Subcutaneous abdominal adipose tissue (tissue), 5 donors: ENCODE measurements at regions not wholly inside any gene's neighbourhood (a gene's known extent, or its start where the extent isn't known, plus 50 kb on each side); places are given as distances from the start of the nearest gene placed in this dataset.

Source experiments
- H3K27ac ChIP-seq: one replicate; pipeline ENCODE4 v1.7.0; 2013; ENCODE audit warnings: low read depth, mild to moderate bottlenecking, inconsistent platforms, low read length, moderate library complexity
- H3K27me3 ChIP-seq, 5 donors: one replicate each; pipeline ENCODE4 v1.7.0; 2013; ENCODE audit warnings: low read length in 5 of 5, inconsistent platforms in 1 of 5; ENCODE audit not compliant: control insufficient read depth in 5 of 5, insufficient read depth in 4 of 5
- H3K36me3 ChIP-seq, 5 donors: one replicate each; pipeline ENCODE4 v1.7.0; 2013; ENCODE audit warnings: low read length in 5 of 5; ENCODE audit not compliant: control insufficient read depth in 5 of 5, insufficient read depth in 5 of 5
- H3K4me1 ChIP-seq, 5 donors: one replicate each; pipeline ENCODE4 v1.7.0; 2013; ENCODE audit warnings: low read length in 5 of 5, mild to moderate bottlenecking in 3 of 5, moderate library complexity in 1 of 5; ENCODE audit not compliant: control insufficient read depth in 5 of 5, insufficient read depth in 5 of 5
- H3K4me3 ChIP-seq, 5 donors: one replicate each; pipeline ENCODE4 v1.7.0; 2013; ENCODE audit warnings: low read length in 5 of 5, low read depth in 1 of 5
- H3K9ac ChIP-seq, 5 donors: one replicate each; pipeline ENCODE4 v1.7.0; 2013; ENCODE audit warnings: low read length in 5 of 5, mild to moderate bottlenecking in 4 of 5, moderate library complexity in 3 of 5
- H3K9me3 ChIP-seq, 5 donors: one replicate each; pipeline ENCODE4 v1.7.0; 2013; ENCODE audit warnings: low read length in 5 of 5; ENCODE audit not compliant: control insufficient read depth in 5 of 5
- donor health status: healthy.
- donor health status: healthy.
- donor health status: healthy.
- donor health status: healthy.
- donor health status: healthy.

- no peaks in the 10 kb centered on the region for H3K4me1 ChIP-seq
- H3K9ac ChIP-seq = no peak overlapping the region
- H3K4me3 ChIP-seq = no peak overlapping the region
- H3K27me3 ChIP-seq = no peaks in the 10 kb centered on the region
- H3K27ac ChIP-seq = no peak overlapping the region
- peaks cover 0 to 8% (median 0%) of the 10 kb centered on the region in 5 donors for H3K9me3 ChIP-seq
- no peaks in the 10 kb centered on the region for H3K36me3 ChIP-seq
Observed at GRCh38 chr12:91672130-91672529, 473.5 kb downstream of the BTG1 start.

GRCh38 chr12:91667694-91668093 is 478.0 kb downstream of the BTG1 start:
- H3K36me3 ChIP-seq = no peaks in the 10 kb centered on the region
- no peak overlapping the region for H3K4me3 ChIP-seq
- no peak overlapping the region for H3K27ac ChIP-seq
- peaks cover 0 to 8% (median 0%) of the 10 kb centered on the region in 5 donors for H3K9me3 ChIP-seq
- peaks cover 0 to 11% (median 0%) of the 10 kb centered on the region in 5 donors for H3K4me1 ChIP-seq
- no peak overlapping the region for H3K9ac ChIP-seq
- H3K27me3 ChIP-seq = no peaks in the 10 kb centered on the region

- H3K9ac ChIP-seq = no peak overlapping the region
- peaks cover 0 to 11% (median 0%) of the 10 kb centered on the region in 5 donors for H3K4me1 ChIP-seq
- no peak overlapping the region for H3K4me3 ChIP-seq
- no peaks in the 10 kb centered on the region for H3K27me3 ChIP-seq
- H3K27ac ChIP-seq = no peak overlapping the region
- H3K9me3 ChIP-seq = peaks cover 0 to 2% (median 0%) of the 10 kb centered on the region in 5 donors
- no peaks in the 10 kb centered on the region for H3K36me3 ChIP-seq
Observed at GRCh38 chr12:91663744-91664143, 481.1 kb upstream of the DCN start.

- H3K9me3 ChIP-seq = no peaks in the 10 kb centered on the region
- no peak overlapping the region for H3K27ac ChIP-seq
- H3K4me1 ChIP-seq = peaks cover 0 to 11% (median 0%) of the 10 kb centered on the region in 5 donors
- no peaks in the 10 kb centered on the region for H3K27me3 ChIP-seq
- H3K4me3 ChIP-seq = no peak overlapping the region
- no peaks in the 10 kb centered on the region for H3K36me3 ChIP-seq
- H3K9ac ChIP-seq = no peak overlapping the region
Observed at GRCh38 chr12:91663310-91663709, 480.7 kb upstream of the DCN start.

GRCh38 chr12:91662021-91662420 is 479.4 kb upstream of the DCN start:
- H3K4me1 ChIP-seq = peaks cover 0 to 11% (median 0%) of the 10 kb centered on the region in 5 donors
- H3K9ac ChIP-seq = no peak overlapping the region
- H3K9me3 ChIP-seq = no peaks in the 10 kb centered on the region
- no peaks in the 10 kb centered on the region for H3K36me3 ChIP-seq
- no peak overlapping the region for H3K27ac ChIP-seq
- no peaks in the 10 kb centered on the region for H3K27me3 ChIP-seq
- no peak overlapping the region for H3K4me3 ChIP-seq

GRCh38 chr12:91657032-91657431 is 474.4 kb upstream of the DCN start:
- no peak overlapping the region for H3K4me3 ChIP-seq
- H3K27ac ChIP-seq = no peak overlapping the region
- H3K36me3 ChIP-seq = no peaks in the 10 kb centered on the region
- no peaks in the 10 kb centered on the region for H3K9me3 ChIP-seq
- no peaks in the 10 kb centered on the region for H3K4me1 ChIP-seq
- H3K27me3 ChIP-seq = no peaks in the 10 kb centered on the region
- H3K9ac ChIP-seq = no peak overlapping the region

- H3K27me3 ChIP-seq = no peaks in the 10 kb centered on the region
- no peaks in the 10 kb centered on the region for H3K4me1 ChIP-seq
- no peaks in the 10 kb centered on the region for H3K36me3 ChIP-seq
- H3K27ac ChIP-seq = no peak overlapping the region
- H3K4me3 ChIP-seq = no peak overlapping the region
- peaks cover 0 to 2% (median 0%) of the 10 kb centered on the region in 5 donors for H3K9me3 ChIP-seq
- H3K9ac ChIP-seq = no peak overlapping the region
Observed at GRCh38 chr12:91655966-91656365, 473.3 kb upstream of the DCN start.

- no peaks in the 10 kb centered on the region for H3K36me3 ChIP-seq
- H3K9ac ChIP-seq = no peak overlapping the region
- no peaks in the 10 kb centered on the region for H3K27me3 ChIP-seq
- H3K4me3 ChIP-seq = no peak overlapping the region
- H3K9me3 ChIP-seq = peaks cover 0 to 2% (median 0%) of the 10 kb centered on the region in 5 donors
- H3K27ac ChIP-seq = no peak overlapping the region
- no peaks in the 10 kb centered on the region for H3K4me1 ChIP-seq
Observed at GRCh38 chr12:91654087-91654486, 471.5 kb upstream of the DCN start.

GRCh38 chr12:91651728-91652127 is 469.1 kb upstream of the DCN start:
- H3K27ac ChIP-seq = no peak overlapping the region
- H3K9me3 ChIP-seq = peaks cover 0 to 2% (median 0%) of the 10 kb centered on the region in 5 donors
- no peak overlapping the region for H3K9ac ChIP-seq
- no peaks in the 10 kb centered on the region for H3K27me3 ChIP-seq
- no peak overlapping the region for H3K4me3 ChIP-seq
- no peaks in the 10 kb centered on the region for H3K36me3 ChIP-seq
- H3K4me1 ChIP-seq = no peaks in the 10 kb centered on the region

GRCh38 chr12:91643763-91644162 is 461.1 kb upstream of the DCN start:
- Histone ChIP-seq H3K4me3 (no peak overlapping the region), H3K27me3 (no peaks in the 10 kb centered on the region), H3K9ac (no peak overlapping the region), H3K36me3 (no peaks in the 10 kb centered on the region), H3K9me3 (no peaks in the 10 kb centered on the region), H3K4me1 (no peaks in the 10 kb centered on the region), H3K27ac (no peak overlapping the region)

GRCh38 chr12:91640021-91640420 is 457.4 kb upstream of the DCN start:
- Histone ChIP-seq H3K9me3 (no peaks in the 10 kb centered on the region), H3K4me3 (no peak overlapping the region), H3K4me1 (no peaks in the 10 kb centered on the region), H3K27ac (no peak overlapping the region), H3K27me3 (no peaks in the 10 kb centered on the region), H3K36me3 (no peaks in the 10 kb centered on the region), H3K9ac (no peak overlapping the region)
